CD4-positive, alpha-beta T cell treated with Interferon gamma for 1 hour (primary cell): ENCODE measurements at regions not wholly inside any gene's neighbourhood (a gene's known extent, or its start where the extent isn't known, plus 50 kb on each side); places are given as distances from the start of the nearest gene placed in this dataset.
"Not testable (repeated sequence)": the region's sequence is repeated elsewhere in the genome, so short reads cannot be mapped to it uniquely, and the experiment has no call there.

Experiments used
- DNase-seq: peaks from one replicate; pipeline ENCODE4 v3.0.0-alpha.2; 2020

DNA sequence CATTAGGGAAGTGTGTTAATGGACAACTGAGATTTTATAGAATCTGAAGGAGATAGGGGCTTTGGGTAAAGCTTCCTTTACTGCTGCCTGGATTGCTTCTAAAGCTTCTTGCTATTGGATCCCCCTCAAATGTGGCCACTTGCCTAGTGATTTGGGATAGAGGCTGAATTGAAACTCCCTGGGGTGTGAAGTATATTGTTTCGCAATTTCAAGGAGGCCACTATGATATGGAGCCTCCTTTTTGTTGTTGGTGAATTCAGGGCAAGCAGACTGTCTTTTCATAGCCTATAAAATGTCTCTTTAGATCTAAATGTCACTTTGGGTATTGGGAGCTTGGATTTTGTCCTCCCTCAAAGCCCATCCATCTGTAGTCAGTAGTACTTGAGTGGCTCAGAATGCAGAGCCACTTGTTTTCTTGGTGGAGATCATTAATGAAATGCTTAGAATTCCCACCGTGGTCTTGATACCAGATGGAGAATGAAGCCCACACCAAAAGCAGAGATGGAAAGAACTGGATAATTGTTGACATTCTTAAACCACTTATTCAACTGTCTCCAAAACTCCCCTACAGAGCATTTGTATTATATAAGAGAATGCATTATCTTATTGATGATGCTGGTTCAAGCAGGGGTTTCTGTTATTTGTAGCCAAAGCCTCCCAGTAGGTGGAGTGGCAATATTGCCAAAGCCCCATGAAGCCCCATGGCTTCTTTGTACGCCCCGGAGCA, 144.3 kb upstream of the KCNE2 start:
- no peak for DNase-seq

DNA sequence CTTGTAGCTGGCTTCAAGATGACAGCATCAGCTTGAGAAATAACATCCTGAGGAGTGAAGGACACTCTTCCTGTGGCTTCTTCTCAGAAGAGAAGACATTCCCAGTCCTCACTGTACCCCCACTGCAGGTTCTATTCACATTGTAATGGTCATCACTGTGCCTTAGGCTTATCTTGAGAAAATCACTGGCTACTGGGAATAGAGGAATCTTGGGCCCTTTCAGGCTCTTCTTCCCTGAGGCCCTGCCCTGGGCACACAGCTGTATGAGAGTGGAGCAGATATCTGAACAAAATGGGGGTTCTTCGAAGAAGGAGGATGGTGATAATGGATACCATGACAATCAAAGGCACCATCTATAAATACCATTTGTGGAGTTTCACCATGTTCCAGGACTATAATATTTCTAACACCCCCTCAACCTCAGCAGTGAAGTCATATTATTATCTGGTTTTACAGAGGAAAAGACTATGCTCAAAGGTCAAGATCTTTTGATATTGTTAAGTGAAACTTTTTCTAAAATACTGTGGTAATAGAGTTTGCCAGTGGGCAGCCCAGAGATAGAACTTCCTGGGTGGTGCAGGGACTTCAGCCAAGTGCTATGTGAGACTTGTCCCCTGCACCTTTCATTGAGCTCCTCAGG, 143.1 kb upstream of the KCNE2 start:
- DNase-seq = no peak

DNA sequence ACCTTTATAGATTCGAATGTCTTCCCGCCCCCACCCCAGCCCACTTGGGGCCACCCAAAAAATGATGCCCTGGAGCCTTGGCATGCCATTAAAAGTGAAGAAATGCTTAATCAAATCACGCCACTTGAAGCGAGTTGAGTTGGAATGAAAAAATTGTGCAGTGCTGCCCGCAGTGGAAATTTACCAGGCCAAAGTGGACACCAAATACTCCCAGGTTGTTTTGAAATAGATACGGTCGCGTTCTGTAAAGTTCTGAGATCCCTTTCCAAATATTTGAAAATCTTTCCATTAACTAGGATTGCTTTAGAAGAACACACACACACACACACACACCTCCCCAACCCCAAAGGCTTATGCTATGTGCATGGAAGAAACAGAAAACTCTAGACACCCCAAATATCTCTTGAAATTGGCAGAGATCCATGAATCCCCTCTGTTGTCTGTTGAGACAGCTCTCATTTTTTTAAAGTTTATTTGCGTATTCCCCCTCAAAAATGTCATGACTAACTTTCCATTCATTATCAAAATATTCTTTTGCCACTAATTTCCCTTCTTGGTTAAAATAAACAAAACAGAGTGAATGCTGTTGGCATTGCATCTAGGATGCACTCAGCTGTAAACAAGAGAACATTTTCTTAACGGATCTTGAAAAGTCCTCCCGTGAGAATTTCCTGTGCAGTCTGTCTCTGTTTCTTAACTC, 142.3 kb upstream of the KCNE2 start:
- no peak for DNase-seq

DNA sequence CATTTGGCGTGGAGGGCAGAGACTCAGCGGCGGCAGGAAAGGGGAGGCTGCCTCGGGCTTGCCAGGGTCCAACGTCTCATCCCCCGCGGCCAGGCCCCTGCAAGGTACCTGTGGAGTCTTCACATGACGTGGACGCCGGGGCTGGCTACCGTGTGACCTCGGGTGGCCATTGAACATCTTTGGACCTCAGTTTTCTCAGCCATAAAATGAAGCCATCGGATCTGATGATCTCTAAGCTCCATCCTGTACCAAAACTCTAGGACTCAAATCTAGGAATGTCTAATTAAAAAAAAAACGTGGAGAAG, 141.8 kb upstream of the KCNE2 start:
- DNase-seq = no peak

DNA sequence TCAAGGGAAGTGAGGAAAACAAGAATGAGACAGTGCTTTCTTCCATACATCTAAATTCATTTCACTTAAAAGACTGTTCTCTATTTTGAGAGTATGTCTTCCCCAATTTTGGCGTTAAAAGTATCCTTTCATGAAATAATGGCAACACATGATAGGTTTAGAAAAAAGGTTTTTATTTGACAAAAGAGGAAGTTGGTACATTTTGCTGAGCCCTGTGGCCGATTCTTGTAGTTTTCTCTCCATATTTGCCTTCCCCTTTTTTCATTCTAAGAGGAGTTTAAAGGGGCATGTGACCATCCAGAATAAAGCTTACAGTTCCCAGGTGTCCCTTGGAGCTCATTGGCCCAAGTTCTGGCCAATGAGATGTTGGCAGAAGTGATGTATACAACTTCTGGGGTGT, 140.4 kb upstream of the KCNE2 start:
- no peak for DNase-seq

GRCh38 chr21:34227386-34227852, 136.4 kb upstream of the KCNE2 start:
- DNase-seq = no peak

- DNase-seq = no peak
Measured at GRCh38 chr21:34228792-34229191, 135.0 kb upstream of the KCNE2 start.

- DNase-seq = no peak
Measured at GRCh38 chr21:34229353-34229752, 134.5 kb upstream of the KCNE2 start.

DNA sequence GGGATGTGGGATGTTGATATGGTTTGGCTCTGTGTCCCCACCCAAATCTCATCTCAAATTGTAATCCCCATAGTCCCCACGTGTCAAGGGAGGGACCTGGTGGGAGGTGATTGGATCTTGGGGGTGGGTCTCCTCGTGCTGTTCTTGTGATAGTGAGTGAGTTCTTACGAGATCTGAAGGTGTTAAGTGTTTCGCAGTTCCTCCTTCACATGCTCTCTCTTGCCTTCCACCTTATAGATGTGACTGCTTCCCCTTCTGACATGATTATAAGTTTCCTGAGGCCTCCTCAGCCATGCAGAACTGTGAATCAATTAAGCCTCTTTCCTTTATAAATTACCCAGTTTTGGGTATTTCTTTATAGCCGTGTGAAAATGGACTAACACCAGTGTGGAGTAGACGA, 130.1 kb upstream of the KCNE2 start:
- not testable (repeated sequence) for DNase-seq

- no peak for DNase-seq
Measured at GRCh38 chr21:34235514-34235913, 128.3 kb upstream of the KCNE2 start.

GRCh38 chr21:34242973-34243372, 120.8 kb upstream of the KCNE2 start:
- no peak for DNase-seq

- peak; percentile 17 for DNase-seq
Measured at GRCh38 chr21:34243562-34243961, 120.2 kb upstream of the KCNE2 start.

GRCh38 chr21:34252751-34253150, 111.1 kb upstream of the KCNE2 start:
- no peak for DNase-seq

DNA sequence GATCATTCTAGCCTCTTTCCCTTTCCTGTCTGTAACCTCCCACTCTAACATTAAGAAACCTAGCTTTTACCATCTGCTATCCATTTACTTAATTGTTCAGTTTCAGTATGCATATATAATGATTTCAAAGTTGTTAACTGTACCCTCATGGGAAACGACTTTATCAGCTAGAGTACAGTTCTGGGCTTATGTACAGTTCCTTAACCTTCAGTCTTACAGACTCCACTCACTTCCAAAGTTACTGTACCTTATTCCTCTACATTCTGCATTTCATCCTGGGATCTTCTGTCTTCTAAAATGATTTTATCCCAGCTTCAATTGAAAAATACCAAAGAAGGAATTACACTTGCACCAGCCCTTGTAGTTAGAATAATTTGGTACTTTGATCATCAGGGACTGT, 108.7 kb upstream of the KCNE2 start:
- no peak for DNase-seq

- DNase-seq = no peak
Measured at GRCh38 chr21:34260277-34261008, 103.4 kb upstream of the KCNE2 start.

- DNase-seq = no peak
Measured at GRCh38 chr21:34261841-34262468, 101.9 kb upstream of the KCNE2 start.

GRCh38 chr21:34262469-34262845, 101.3 kb upstream of the KCNE2 start:
- no peak for DNase-seq

DNA sequence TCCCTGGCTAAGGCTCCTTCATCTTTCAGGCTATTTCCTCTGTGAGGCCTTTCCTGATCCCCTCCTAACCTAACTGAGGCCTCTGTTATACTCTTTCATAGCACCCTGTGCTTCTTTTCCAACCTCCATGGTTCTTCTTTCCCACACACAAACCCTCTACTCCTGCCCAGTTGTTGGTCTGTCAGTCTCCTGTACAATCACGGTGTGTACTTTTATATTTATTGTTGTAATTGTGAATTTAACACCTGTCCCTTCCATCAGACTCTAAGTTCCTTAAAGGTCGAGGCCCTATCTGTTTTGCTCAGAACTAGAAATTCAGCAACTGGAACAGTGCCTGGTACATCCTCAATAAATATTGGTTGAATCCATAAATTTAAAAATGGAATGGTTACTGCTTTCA, 100.2 kb upstream of the KCNE2 start:
- no peak for DNase-seq

- no peak for DNase-seq
Measured at GRCh38 chr21:34266351-34266750, 97.5 kb upstream of the KCNE2 start.

GRCh38 chr21:34268493-34268892, 95.3 kb upstream of the KCNE2 start:
- no peak for DNase-seq

GRCh38 chr21:34270411-34270810, 93.4 kb upstream of the KCNE2 start:
- DNase-seq = no peak

DNA sequence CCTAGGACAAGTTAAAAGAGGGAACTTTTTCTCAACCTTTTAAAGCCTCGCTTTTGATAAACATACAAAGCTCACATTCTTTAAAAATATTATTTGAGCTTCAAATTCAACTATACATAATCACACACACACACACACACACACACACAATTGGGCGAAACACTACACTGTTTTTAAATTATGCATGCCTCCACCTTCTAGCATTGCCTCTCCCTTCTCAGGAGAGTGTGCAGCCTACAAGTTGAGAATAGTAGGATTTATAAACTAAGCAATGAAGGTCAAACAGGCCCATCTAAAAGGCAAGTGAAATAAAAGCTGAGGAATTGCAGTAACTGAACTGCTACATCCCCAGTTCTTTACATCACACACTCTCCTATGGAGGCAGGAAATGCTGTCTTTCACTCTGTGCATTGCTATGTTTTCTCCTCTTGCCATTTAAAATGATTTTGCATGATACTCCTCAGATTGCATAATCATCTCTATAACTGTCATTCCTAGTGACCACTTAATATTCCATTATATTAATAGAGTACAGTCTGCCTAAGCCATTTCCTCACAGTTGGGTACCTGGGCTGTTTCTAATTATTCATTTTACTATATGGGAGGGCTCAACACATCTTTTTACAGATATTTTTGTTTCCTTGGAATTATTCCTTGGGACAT, 92.5 kb upstream of the KCNE2 start:
- DNase-seq = no peak

DNA sequence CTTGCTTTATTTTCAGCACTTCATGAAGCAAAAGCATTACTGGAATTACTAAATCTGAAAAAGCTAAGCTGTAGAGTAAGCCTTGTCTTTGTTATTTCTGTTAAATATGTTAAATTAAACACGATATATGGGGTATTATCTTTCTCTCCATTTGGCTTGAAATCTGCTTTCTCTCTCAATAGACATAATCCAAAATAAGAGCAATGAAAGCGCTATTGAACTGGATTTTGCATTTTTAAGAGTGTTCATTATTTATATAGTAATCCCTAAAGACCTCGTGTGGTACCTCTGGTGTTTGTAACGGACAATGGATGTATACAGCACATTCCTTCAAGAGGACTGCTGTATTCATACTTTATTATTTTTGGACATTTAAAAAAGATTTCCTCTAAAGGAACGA, 91.5 kb upstream of the KCNE2 start:
- DNase-seq = no peak
